Right lobe of liver (tissue), 6 donors: ENCODE measurements at regions not wholly inside any gene's neighbourhood (a gene's known extent, or its start where the extent isn't known, plus 50 kb on each side); places are given as distances from the start of the nearest gene placed in this dataset.
A peak's percentile ranks its signal among the peaks of the same experiment; 100 is the strongest.

Source experiments
- ATAC-seq, 4 donors: fragments of 200-7000 bp; cut with Tn5 transposase; one replicate each; pipeline ENCODE4 v1.9.1; 2020; ENCODE audit warnings: mild to moderate bottlenecking in 4 of 4, moderate library complexity in 4 of 4
- DNase-seq, 3 donors: peaks; one replicate each; pipeline ENCODE4 v3.0.0-alpha.2; 2020
- H3K27ac ChIP-seq, 3 donors: fragments of 200-600 bp; one replicate each; pipeline ENCODE4 v1.8.0; 2022
- H3K27me3 ChIP-seq, 2 donors: fragments of 200-600 bp; one replicate each; pipeline ENCODE4 v1.8.0; 2022
- H3K36me3 ChIP-seq, 4 donors: fragments of 200-600 bp; sonication (generic) in 1 of 4; one replicate each; pipeline versions ENCODE4 v1.5.1 to v1.8.0; 2017 to 2022; ENCODE audit warnings: control low read depth in 1 of 4
- H3K4me1 ChIP-seq, 4 donors: fragments of 200-600 bp; sonication (generic) in 1 of 4; one replicate each; pipeline versions ENCODE4 v1.5.1 to v1.8.0; 2017 to 2022; ENCODE audit warnings: control low read depth in 1 of 4
- H3K4me3 ChIP-seq, 3 donors: fragments of 200-600 bp; one replicate each; pipeline ENCODE4 v1.8.0; 2022
- H3K9me3 ChIP-seq, 4 donors: fragments of 200-600 bp; sonication (generic) in 1 of 4; one replicate each; pipeline versions ENCODE4 v1.5.1 to v1.8.0; 2017 to 2022; ENCODE audit warnings: control low read depth in 1 of 4
- CTCF ChIP-seq, 4 donors: fragments of 200-600 bp in 3 of 4; fragments of 450-650 bp in 1 of 4; IDR thresholded peaks; one replicate each; pipeline versions ENCODE4 v1.5.1 to v1.8.0; 2016 to 2022; ENCODE audit warnings: antibody characterized with exemption in 4 of 4, mild to moderate bottlenecking in 2 of 4
- POLR2A ChIP-seq: fragments of 450-650 bp; IDR thresholded peaks from one replicate; pipeline ENCODE4 v1.6.1; 2017; ENCODE audit warnings: antibody characterized with exemption, mild to moderate bottlenecking
- WGBS: methylation state at CpG from one replicate; pipeline ENCODE4 v1.1.6; 2018; ENCODE audit warnings: low coverage, low lambda C conversion rate; ENCODE audit not compliant: insufficient coverage; ENCODE audit errors: missing lambda C conversion rate; 5-methylcytosine and 5-hydroxymethylcytosine counted together
- intact Hi-C, 2 donors: fragments of 100-400 bp; cut with DNase I; formaldehyde crosslinking; loops; one replicate each; pipeline versions ENCODE4 v1.11.2 to v1.14.1; 2022
- donor health status: DM: no; HTN: yes; CAD: no.
- donor health status: DM: no; HTN: no; CAD: no.
- donor health status: DM: no; HTN: no; CAD: no.
- donor health status: DM: no; HTN: yes; CAD: no.
- donor health status: DM: no; HTN: yes; CAD: no.

- Histone ChIP-seq H3K36me3 (no peaks in the 10 kb centered on the region), H3K27me3 (no peaks in the 10 kb centered on the region), H3K9me3 (no peaks in the 10 kb centered on the region), H3K4me3 (no peak overlapping the region), H3K27ac (no peak overlapping the region), H3K4me1 (no peaks in the 10 kb centered on the region)
- no peak for TF ChIP-seq POLR2A
- no peak for TF ChIP-seq CTCF (IDR thresholded peaks at IDR 0.05)
- no peak for DNase-seq
- intact Hi-C loops: loop anchor here in 1 of 2 donors (10.0 kb wide), 1 partner anchor 237 kb away; no protein-coding TSS in a partner anchor
- WGBS: 47% methylated on average over 5 of the region's 5 CpGs
- ATAC-seq: no peak
Observed at GRCh38 chr1:165137551-165138316, 218.8 kb downstream of the LMX1A start.

- no peak overlapping the region for H3K4me3 ChIP-seq
- TF ChIP-seq CTCF (IDR thresholded peaks at IDR 0.05) (no peak), POLR2A (no peak)
- H3K27ac ChIP-seq: no peak overlapping the region
- intact Hi-C loops: loop anchor here in 1 of 2 donors (10.0 kb wide), 1 partner anchor 240 kb away; no protein-coding TSS in a partner anchor
- ATAC-seq (no peak), DNase-seq (no peak)
- WGBS: 64% methylated on average over 4 of the region's 4 CpGs
- no peaks in the 10 kb centered on the region for H3K36me3 ChIP-seq
- no peaks in the 10 kb centered on the region for H3K4me1 ChIP-seq
- no peaks in the 10 kb centered on the region for H3K27me3 ChIP-seq
- no peaks in the 10 kb centered on the region for H3K9me3 ChIP-seq
Observed at GRCh38 chr1:165134431-165134830, 222.1 kb downstream of the LMX1A start.

GRCh38 chr1:165129568-165130164 is 226.8 kb downstream of the LMX1A start:
- Histone ChIP-seq H3K27me3 (peaks cover 0 to 8% of the 10 kb centered on the region in 2 donors), H3K9me3 (no peaks in the 10 kb centered on the region), H3K4me3 (no peak overlapping the region), H3K36me3 (no peaks in the 10 kb centered on the region), H3K4me1 (no peaks in the 10 kb centered on the region), H3K27ac (no peak overlapping the region)
- DNase-seq (peak; percentile 71 to 78 (median 75)), ATAC-seq (peak; percentile 87 to 95 (median 92))
- intact Hi-C loops: loop anchor here in 1 of 2 donors (10.0 kb wide), 1 partner anchor 245 kb away; no protein-coding TSS in a partner anchor
- TF ChIP-seq CTCF (IDR thresholded peaks at IDR 0.05) (peak; percentile 47 to 74 (median 54)), POLR2A (no peak)
- 11% methylated on average over 6 of the region's 6 CpGs for WGBS

DNA sequence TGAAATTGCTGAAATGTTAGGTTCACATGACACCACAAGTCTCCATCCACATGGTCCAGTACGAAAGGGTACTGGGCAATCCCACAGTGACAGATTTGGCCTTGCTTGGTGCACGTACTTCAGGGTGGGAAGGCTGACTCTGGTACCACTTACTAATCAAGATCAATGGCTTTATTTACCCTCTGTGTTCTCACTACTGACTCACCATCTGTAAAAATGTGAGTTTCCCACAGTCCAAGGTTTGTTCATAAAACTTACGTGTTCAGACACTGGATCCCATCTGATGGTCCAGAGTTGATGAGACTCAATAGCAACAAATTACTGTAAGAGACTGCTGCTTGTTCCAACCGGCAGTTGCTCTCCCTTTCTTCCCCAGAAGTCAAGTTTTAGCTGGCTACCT is 231.7 kb downstream of the LMX1A start:
- no peak overlapping the region for H3K27ac ChIP-seq
- TF ChIP-seq POLR2A: no peak
- no peaks in the 10 kb centered on the region for H3K36me3 ChIP-seq
- no peak for ATAC-seq
- no peak for DNase-seq
- no peaks in the 10 kb centered on the region for H3K9me3 ChIP-seq
- no peaks in the 10 kb centered on the region for H3K4me1 ChIP-seq
- H3K27me3 ChIP-seq: peaks cover 0 to 8% of the 10 kb centered on the region in 2 donors
- WGBS: 65% methylated on average over 4 of the region's 4 CpGs
- H3K4me3 ChIP-seq: no peak overlapping the region
- intact Hi-C loops: no loop called here

DNA sequence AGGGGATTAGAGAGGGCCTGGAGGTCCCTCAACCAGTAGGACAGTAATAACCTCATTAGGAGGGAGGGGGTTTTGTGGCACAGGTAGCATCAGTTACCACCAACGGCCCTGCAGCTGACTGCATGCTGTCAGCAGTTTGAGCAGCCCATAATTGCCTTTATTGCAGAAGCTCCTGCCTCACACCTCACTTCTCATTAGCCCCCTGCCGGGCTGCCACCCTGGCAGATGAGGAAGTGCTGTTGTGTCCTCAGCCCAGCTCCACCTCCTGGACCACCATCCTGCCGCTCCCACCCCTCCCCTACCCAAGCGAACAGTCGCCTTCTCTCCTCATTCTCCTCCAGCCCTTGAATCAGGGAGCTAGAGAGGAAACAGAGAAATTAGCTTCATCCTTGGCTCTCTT is 237.4 kb downstream of the LMX1A start:
- DNase-seq (no peak), ATAC-seq (no peak)
- 67% methylated on average over 1 of the region's 5 CpGs for WGBS
- intact Hi-C loops: no loop called here
- Histone ChIP-seq H3K27ac (no peak overlapping the region), H3K4me1 (no peaks in the 10 kb centered on the region), H3K27me3 (peaks cover 0 to 3% of the 10 kb centered on the region in 2 donors), H3K4me3 (no peak overlapping the region), H3K36me3 (no peaks in the 10 kb centered on the region), H3K9me3 (no peaks in the 10 kb centered on the region)
- no peak for TF ChIP-seq CTCF (IDR thresholded peaks at IDR 0.05)
- TF ChIP-seq POLR2A: no peak
